Ovary (tissue), 1 donor: ENCODE measurements at regions not wholly inside any gene's neighbourhood (a gene's known extent, or its start where the extent isn't known, plus 50 kb on each side); places are given as distances from the start of the nearest gene placed in this dataset.

Experiments used
- EP300 ChIP-seq: sonication (generic); formaldehyde crosslinking; IDR thresholded peaks from one replicate; pipeline ENCODE4 v1.6.1; 2017; ENCODE audit warnings: antibody characterized with exemption
- POLR2A ChIP-seq: fragments of 450-650 bp; IDR thresholded peaks from one replicate; pipeline ENCODE4 v1.6.1; 2017; ENCODE audit warnings: antibody characterized with exemption, mild to moderate bottlenecking, moderate library complexity

GRCh38 chr19:31838163-31838815, 489.1 kb upstream of the TSHZ3 start:
- TF ChIP-seq EP300 (no peak), POLR2A (no peak)
